IMR-90 (cell line): ENCODE measurements at regions not wholly inside any gene's neighbourhood (a gene's known extent, or its start where the extent isn't known, plus 50 kb on each side); places are given as distances from the start of the nearest gene placed in this dataset.

Experiments used
- ATAC-seq: fragments of 200-7000 bp; cut with Tn5 transposase; 2 replicates; pipeline ENCODE4 v1.9.1; 2020; ENCODE audit warnings: low read depth, mild to moderate bottlenecking, moderate library complexity
- BruUV-seq: library from RNA; stranded (reverse); fragments of 400-500 nt; replicated peaks from 2 replicates; lab custom pipeline; 2021; lab: Mats Ljungman, UMichigan
- CTCF ChIA-PET: fragments of 300-600 bp; formaldehyde crosslinking; extraction: SDS; loops from one replicate; lab custom pipeline; 2021; ENCODE audit warnings: antibody characterized with exemption; lab: Yijun Ruan, JAX
- POLR2A ChIA-PET: fragments of 300-600 bp; sonication (Branson Sonifier 250); formaldehyde crosslinking; loops from one replicate; lab custom pipeline; 2022; ENCODE audit warnings: antibody characterized with exemption; ENCODE audit not compliant: unreplicated experiment; lab: Charles Lee
- DNase-seq: peaks from one replicate; pipeline ENCODE4 v3.0.0; 2013
- H2AFZ ChIP-seq: replicated peaks from 2 replicates; pipeline ENCODE3; 2013; ENCODE audit warnings: low read length, mild to moderate bottlenecking; ENCODE audit not compliant: poor library complexity
- H2AK5ac ChIP-seq: 2 replicates; pipeline ENCODE4 v1.6.1; 2013; ENCODE audit warnings: low read depth, low read length, inconsistent platforms
- H2AK9ac ChIP-seq: replicated peaks from 2 replicates; pipeline ENCODE3; 2013; ENCODE audit warnings: mild to moderate bottlenecking, low read depth, low read length, moderate library complexity; ENCODE audit not compliant: poor library complexity
- H2BK120ac ChIP-seq: 2 replicates; pipeline ENCODE4 v1.6.1; 2013; ENCODE audit warnings: low read depth, low read length, inconsistent platforms
- H2BK15ac ChIP-seq: 3 replicates; pipeline ENCODE4 v1.6.1; 2013; ENCODE audit warnings: low read depth, low read length, inconsistent platforms
- H2BK20ac ChIP-seq: 2 replicates; pipeline ENCODE4 v1.6.1; 2013; ENCODE audit warnings: low read depth, mild to moderate bottlenecking, inconsistent platforms, low read length, moderate library complexity
- H2BK5ac ChIP-seq: 2 replicates; pipeline ENCODE4 v1.6.1; 2013; ENCODE audit warnings: mild to moderate bottlenecking, low read depth, low read length, inconsistent platforms; ENCODE audit not compliant: poor library complexity, severe bottlenecking
- H3K14ac ChIP-seq: replicated peaks from 2 replicates; pipeline ENCODE4 v1.6.1; 2013; ENCODE audit warnings: low read depth, low read length, inconsistent platforms
- H3K18ac ChIP-seq: 2 replicates; pipeline ENCODE4 v1.6.1; 2013; ENCODE audit warnings: low read depth, low read length, control low read depth
- H3K23ac ChIP-seq: 2 replicates; pipeline ENCODE4 v1.6.1; 2013; ENCODE audit warnings: low read depth, low read length, inconsistent platforms
- H3K27ac ChIP-seq: 2 replicates; pipeline ENCODE4 v1.5.1; 2013; ENCODE audit warnings: mild to moderate bottlenecking, control low read depth, low read length; ENCODE audit not compliant: insufficient read depth
- H3K27me3 ChIP-seq: 2 replicates; pipeline ENCODE4 v1.6.1; 2013; ENCODE audit warnings: low read length; ENCODE audit not compliant: control insufficient read depth, insufficient read depth
- H3K36me3 ChIP-seq: 2 replicates; pipeline ENCODE4 v1.6.1; 2013; ENCODE audit warnings: low read length, mixed read lengths; ENCODE audit not compliant: control insufficient read depth, insufficient read depth
- H3K4ac ChIP-seq: 2 replicates; pipeline ENCODE4 v1.6.1; 2013; ENCODE audit warnings: low read depth, low read length, inconsistent platforms
- H3K4me1 ChIP-seq: 2 replicates; pipeline ENCODE4 v1.6.1; 2013; ENCODE audit warnings: low read length, mixed read lengths; ENCODE audit not compliant: control insufficient read depth, insufficient read depth
- H3K4me2 ChIP-seq: 2 replicates; pipeline ENCODE4 v1.6.1; 2013; ENCODE audit warnings: low read depth, mild to moderate bottlenecking, control low read depth, low read length, moderate library complexity
- H3K4me3 ChIP-seq: 2 replicates; pipeline ENCODE4 v1.5.1; 2013; ENCODE audit warnings: low read depth, mild to moderate bottlenecking, control low read depth, low read length, moderate library complexity; ENCODE audit not compliant: insufficient read depth
- H3K56ac ChIP-seq: 2 replicates; pipeline ENCODE4 v1.6.1; 2013; ENCODE audit warnings: low read length, inconsistent platforms; ENCODE audit not compliant: insufficient read depth; ENCODE audit errors: extremely low read depth
- H3K79me1 ChIP-seq, 2 experiments: 2 replicates each; pipeline ENCODE4 v1.6.1; 2013; ENCODE audit warnings: low read length in 2 of 2, inconsistent platforms in 1 of 2, low read depth in 1 of 2
- H3K9ac ChIP-seq: 2 replicates; pipeline ENCODE4 v1.6.1; 2013; ENCODE audit warnings: low read depth, low read length, control low read depth
- H3K9me1 ChIP-seq: 2 replicates; pipeline ENCODE4 v1.6.1; 2013; ENCODE audit warnings: low read length, inconsistent platforms; ENCODE audit not compliant: insufficient read depth
- H3K9me3 ChIP-seq: 2 replicates; pipeline ENCODE4 v1.6.1; 2013; ENCODE audit warnings: low read length; ENCODE audit not compliant: control insufficient read depth, insufficient read depth
- H4K20me1 ChIP-seq: 2 replicates; pipeline ENCODE4 v1.6.1; 2013; ENCODE audit warnings: low read length, inconsistent platforms; ENCODE audit not compliant: insufficient read depth
- H4K5ac ChIP-seq: 2 replicates; pipeline ENCODE4 v1.6.1; 2013; ENCODE audit warnings: mild to moderate bottlenecking, low read depth, low read length, control low read depth
- H4K8ac ChIP-seq, 2 experiments: 2 replicates each; pipeline ENCODE4 v1.6.1; 2013; ENCODE audit warnings: low read depth in 2 of 2, low read length in 2 of 2, control low read depth in 1 of 2, inconsistent platforms in 1 of 2
- H4K91ac ChIP-seq: 2 replicates; pipeline ENCODE4 v1.6.1; 2013; ENCODE audit warnings: low read depth, low read length, inconsistent platforms; ENCODE audit not compliant: insufficient read depth
- BHLHE40 ChIP-seq: fragments of 150-350 bp; IDR thresholded peaks from 2 replicates; pipeline ENCODE4 v1.6.1; 2016; ENCODE audit warnings: mild to moderate bottlenecking, low read depth, low read length
- CEBPB ChIP-seq: IDR thresholded peaks from 2 replicates; pipeline ENCODE4 v1.6.1; 2012; ENCODE audit warnings: low read depth, low read length, improper control_type of control experiment
- CHD1 ChIP-seq: IDR thresholded peaks from 2 replicates; pipeline ENCODE4 v1.6.1; 2012; ENCODE audit warnings: low read depth, low read length, improper control_type of control experiment
- ELK1 ChIP-seq: fragments of 150-350 bp; IDR thresholded peaks from 2 replicates; pipeline ENCODE4 v1.6.1; 2016; ENCODE audit warnings: low read depth, mild to moderate bottlenecking, low read length, moderate library complexity, borderline replicate concordance
- FOS ChIP-seq: fragments of 150-350 bp; IDR thresholded peaks from 2 replicates; pipeline ENCODE4 v1.6.1; 2016; ENCODE audit warnings: low read depth, low read length
- MAFK ChIP-seq: IDR thresholded peaks from 2 replicates; pipeline ENCODE4 v1.6.1; 2012; ENCODE audit warnings: low read depth, low read length, improper control_type of control experiment
- MAZ ChIP-seq: IDR thresholded peaks from 2 replicates; pipeline ENCODE4 v1.6.1; 2012; ENCODE audit warnings: low read depth, mild to moderate bottlenecking, low read length, improper control_type of control experiment, moderate library complexity, borderline replicate concordance
- MXI1 ChIP-seq: IDR thresholded peaks from 2 replicates; pipeline ENCODE4 v1.6.1; 2012; ENCODE audit warnings: low read depth, mild to moderate bottlenecking, low read length, moderate library complexity, borderline replicate concordance
- NFE2L2 ChIP-seq: fragments of 150-350 bp; IDR thresholded peaks from 2 replicates; pipeline ENCODE4 v1.6.1; 2016; ENCODE audit warnings: low read depth, mild to moderate bottlenecking, low read length
- POLR2A ChIP-seq: IDR thresholded peaks from 2 replicates; pipeline ENCODE4 v1.6.1; 2012; ENCODE audit warnings: mild to moderate bottlenecking, low read depth, low read length
- RAD21 ChIP-seq: IDR thresholded peaks from 2 replicates; pipeline ENCODE4 v1.6.1; 2012; ENCODE audit warnings: low read length, improper control_type of control experiment
- RCOR1 ChIP-seq: IDR thresholded peaks from 2 replicates; pipeline ENCODE4 v1.6.1; 2012; ENCODE audit warnings: mild to moderate bottlenecking, low read length, improper control_type of control experiment; ENCODE audit not compliant: insufficient replicate concordance
- RFX5 ChIP-seq: IDR thresholded peaks from 2 replicates; pipeline ENCODE4 v1.8.0; 2012; ENCODE audit warnings: low read depth, mild to moderate bottlenecking, low read length, moderate library complexity
- SMC3 ChIP-seq: fragments of 150-350 bp; IDR thresholded peaks from 2 replicates; pipeline ENCODE4 v1.6.1; 2016; ENCODE audit warnings: low read depth, mild to moderate bottlenecking, antibody characterized with exemption, low read length, moderate library complexity
- WGBS, 2 experiments: methylation state at CpG; one replicate each; pipeline versions ENCODE4 v1.1.5 to v1.1.7; 2013; ENCODE audit warnings: missing lambda C conversion rate in 2 of 2; ENCODE audit not compliant: insufficient read length in 1 of 2; ENCODE audit errors: extremely low coverage in 2 of 2; 5-methylcytosine and 5-hydroxymethylcytosine counted together
- dilution Hi-C: fragments of 300-500 bp; cut with HindIII; formaldehyde crosslinking; loops from one replicate; pipeline ENCODE4 v1.14.3; 2018; ENCODE audit warnings: low sequenced_read_pairs; ENCODE audit not compliant: unreplicated experiment
- in situ Hi-C: fragments of 300-500 bp; cut with MboI; formaldehyde crosslinking; loops from 3 replicates; pipeline ENCODE4 v1.14.3; 2019; ENCODE audit warnings: low sequenced_read_pairs, inconsistent platforms, mixed read lengths
- intact Hi-C: fragments of 100-400 bp; cut with micrococcal nuclease; formaldehyde crosslinking; loops from 2 replicates; pipeline ENCODE4 v1.10.0; 2022
- TF ChIP-seq, protein P1 (sequence below): conservative IDR thresholded peaks from 2 replicates; pipeline ENCODE4 v1.5.1; 2012; ENCODE audit warnings: mild to moderate bottlenecking, low read depth, low read length, improper control_type of control experiment
- TF ChIP-seq, protein P2 (sequence below): fragments of 150-350 bp; IDR thresholded peaks from 2 replicates; pipeline ENCODE4 v1.6.1; 2017; ENCODE audit warnings: mild to moderate bottlenecking, antibody characterized with exemption, low read length, low read depth

DNA sequence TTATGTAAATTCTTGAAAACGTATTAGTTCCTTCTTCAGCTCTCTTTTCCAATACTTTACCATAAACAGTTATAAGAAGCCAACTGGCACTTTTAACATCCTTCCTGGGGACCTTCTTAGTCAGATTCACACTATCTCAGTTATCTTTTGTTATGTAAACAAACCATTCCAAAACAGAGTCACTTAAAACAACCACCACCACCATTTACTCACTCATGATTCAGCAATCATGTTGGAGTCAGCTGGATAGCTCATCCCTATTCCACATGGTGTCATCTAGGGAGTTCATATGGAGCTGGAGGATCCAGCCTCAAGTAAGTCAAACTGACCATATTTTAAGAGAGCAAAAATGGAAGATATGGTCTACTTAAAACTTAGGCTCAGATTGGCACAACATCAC is 240.3 kb upstream of the IRX3 start:
- Histone ChIP-seq H4K20me1 (no peaks in the 10 kb centered on the region), H4K91ac (no peak overlapping the region), H2AK9ac (no peak overlapping the region), H3K27me3 (no peaks in the 10 kb centered on the region), H2BK15ac (no peak overlapping the region), H3K56ac (no peak overlapping the region), H3K9me3 (peaks cover 5% of the 10 kb centered on the region; the same call in 1 of the 2 replicates), H3K18ac (no peak overlapping the region), H3K36me3 (no peaks in the 10 kb centered on the region), H2AFZ (no peak overlapping the region), H3K9me1 (no peaks in the 10 kb centered on the region), H4K5ac (no peak overlapping the region), H3K27ac (no peak overlapping the region), H2BK20ac (no peak overlapping the region), H4K8ac (no peak overlapping the region), H3K23ac (no peak overlapping the region), H2BK5ac (no peak overlapping the region), H3K14ac (no peak overlapping the region), H2AK5ac (no peak overlapping the region), H3K4me1 (no peaks in the 10 kb centered on the region), H3K4me3 (no peak overlapping the region), H3K79me1 (no peaks in the 10 kb centered on the region), H2BK120ac (no peak overlapping the region), H3K9ac (no peak overlapping the region), H3K4ac (no peak overlapping the region), H3K4me2 (no peak overlapping the region)
- POLR2A ChIA-PET: no interaction called here
- no CpG with 5 or more reads among the region's 1 CpG for WGBS, 2 experiments
- no peak for DNase-seq
- TF ChIP-seq, protein P1, sequence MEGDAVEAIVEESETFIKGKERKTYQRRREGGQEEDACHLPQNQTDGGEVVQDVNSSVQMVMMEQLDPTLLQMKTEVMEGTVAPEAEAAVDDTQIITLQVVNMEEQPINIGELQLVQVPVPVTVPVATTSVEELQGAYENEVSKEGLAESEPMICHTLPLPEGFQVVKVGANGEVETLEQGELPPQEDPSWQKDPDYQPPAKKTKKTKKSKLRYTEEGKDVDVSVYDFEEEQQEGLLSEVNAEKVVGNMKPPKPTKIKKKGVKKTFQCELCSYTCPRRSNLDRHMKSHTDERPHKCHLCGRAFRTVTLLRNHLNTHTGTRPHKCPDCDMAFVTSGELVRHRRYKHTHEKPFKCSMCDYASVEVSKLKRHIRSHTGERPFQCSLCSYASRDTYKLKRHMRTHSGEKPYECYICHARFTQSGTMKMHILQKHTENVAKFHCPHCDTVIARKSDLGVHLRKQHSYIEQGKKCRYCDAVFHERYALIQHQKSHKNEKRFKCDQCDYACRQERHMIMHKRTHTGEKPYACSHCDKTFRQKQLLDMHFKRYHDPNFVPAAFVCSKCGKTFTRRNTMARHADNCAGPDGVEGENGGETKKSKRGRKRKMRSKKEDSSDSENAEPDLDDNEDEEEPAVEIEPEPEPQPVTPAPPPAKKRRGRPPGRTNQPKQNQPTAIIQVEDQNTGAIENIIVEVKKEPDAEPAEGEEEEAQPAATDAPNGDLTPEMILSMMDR: no peak
- TF ChIP-seq RFX5 (no peak), MAFK (no peak), SMC3 (no peak), POLR2A (no peak), FOS (no peak), NFE2L2 (no peak), MXI1 (no peak), ELK1 (no peak), BHLHE40 (no peak), CEBPB (no peak), RCOR1 (no peak), MAZ (no peak), CHD1 (no peak), RAD21 (no peak)
- TF ChIP-seq, protein P2, sequence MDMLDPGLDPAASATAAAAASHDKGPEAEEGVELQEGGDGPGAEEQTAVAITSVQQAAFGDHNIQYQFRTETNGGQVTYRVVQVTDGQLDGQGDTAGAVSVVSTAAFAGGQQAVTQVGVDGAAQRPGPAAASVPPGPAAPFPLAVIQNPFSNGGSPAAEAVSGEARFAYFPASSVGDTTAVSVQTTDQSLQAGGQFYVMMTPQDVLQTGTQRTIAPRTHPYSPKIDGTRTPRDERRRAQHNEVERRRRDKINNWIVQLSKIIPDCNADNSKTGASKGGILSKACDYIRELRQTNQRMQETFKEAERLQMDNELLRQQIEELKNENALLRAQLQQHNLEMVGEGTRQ: no peak
- no peak for ATAC-seq
- intact Hi-C loops (no loop called here), dilution Hi-C loops (no loop called here), in situ Hi-C loops (no loop called here)
- CTCF ChIA-PET: no interaction called here
- no TSS peak for BruUV-seq
